IgD-negative memory B cell (primary cell): ENCODE measurements at regions not wholly inside any gene's neighbourhood (a gene's known extent, or its start where the extent isn't known, plus 50 kb on each side); places are given as distances from the start of the nearest gene placed in this dataset.

Experiments used
- H3K27ac Mint-ChIP-seq, 3 donors: one replicate each; pipeline ENCODE4 v1.8.0; 2020 to 2022; ENCODE audit warnings: mild to moderate bottlenecking in 3 of 3, mixed read lengths in 3 of 3, moderate library complexity in 1 of 3
- H3K27me3 Mint-ChIP-seq: one replicate; pipeline ENCODE4 v1.8.0; 2021; ENCODE audit warnings: mixed read lengths
- H3K36me3 Mint-ChIP-seq: one replicate; pipeline ENCODE4 v1.8.0; 2020; ENCODE audit warnings: mild to moderate bottlenecking, mixed read lengths
- H3K4me1 Mint-ChIP-seq, 3 donors: one replicate each; pipeline ENCODE4 v1.8.0; 2020 to 2022; ENCODE audit warnings: mixed read lengths in 3 of 3, mild to moderate bottlenecking in 1 of 3
- H3K4me3 Mint-ChIP-seq, 4 donors: one replicate each; pipeline ENCODE4 v1.8.0; 2020 to 2022; ENCODE audit warnings: mild to moderate bottlenecking in 4 of 4, mixed read lengths in 4 of 4, moderate library complexity in 3 of 4
- H3K9me3 Mint-ChIP-seq, 3 donors: one replicate each; pipeline ENCODE4 v1.8.0; 2020 to 2021; ENCODE audit warnings: mixed read lengths in 3 of 3, mild to moderate bottlenecking in 1 of 3

DNA sequence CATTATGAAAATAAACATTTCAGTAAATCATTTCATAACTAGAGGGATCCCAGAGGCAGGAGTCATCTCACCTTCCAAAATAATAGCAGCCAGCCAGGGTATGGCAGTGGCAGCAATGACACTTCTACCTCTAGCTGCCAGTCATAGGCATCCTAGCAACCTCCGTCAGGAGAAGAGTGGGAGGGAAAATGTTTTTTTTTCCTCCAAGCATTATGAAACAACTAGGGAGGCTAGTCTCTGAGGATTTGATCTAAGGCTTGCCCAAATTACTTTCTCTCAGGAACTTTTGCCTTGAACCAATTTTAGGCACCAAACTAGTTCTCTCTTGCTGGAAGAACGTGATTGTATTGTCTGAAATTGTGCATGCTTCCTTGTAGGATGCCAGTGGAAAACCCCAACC lies 208.7 kb upstream of the PREP start:
- H3K9me3 Mint-ChIP-seq = peaks cover 2 to 10% (median 2%) of the 10 kb centered on the region in 3 donors
- H3K4me1 Mint-ChIP-seq = no peaks in the 10 kb centered on the region
- H3K36me3 Mint-ChIP-seq = no peaks in the 10 kb centered on the region
- H3K27me3 Mint-ChIP-seq = no peaks in the 10 kb centered on the region
- H3K4me3 Mint-ChIP-seq = no peak overlapping the region
- H3K27ac Mint-ChIP-seq = no peak overlapping the region

DNA sequence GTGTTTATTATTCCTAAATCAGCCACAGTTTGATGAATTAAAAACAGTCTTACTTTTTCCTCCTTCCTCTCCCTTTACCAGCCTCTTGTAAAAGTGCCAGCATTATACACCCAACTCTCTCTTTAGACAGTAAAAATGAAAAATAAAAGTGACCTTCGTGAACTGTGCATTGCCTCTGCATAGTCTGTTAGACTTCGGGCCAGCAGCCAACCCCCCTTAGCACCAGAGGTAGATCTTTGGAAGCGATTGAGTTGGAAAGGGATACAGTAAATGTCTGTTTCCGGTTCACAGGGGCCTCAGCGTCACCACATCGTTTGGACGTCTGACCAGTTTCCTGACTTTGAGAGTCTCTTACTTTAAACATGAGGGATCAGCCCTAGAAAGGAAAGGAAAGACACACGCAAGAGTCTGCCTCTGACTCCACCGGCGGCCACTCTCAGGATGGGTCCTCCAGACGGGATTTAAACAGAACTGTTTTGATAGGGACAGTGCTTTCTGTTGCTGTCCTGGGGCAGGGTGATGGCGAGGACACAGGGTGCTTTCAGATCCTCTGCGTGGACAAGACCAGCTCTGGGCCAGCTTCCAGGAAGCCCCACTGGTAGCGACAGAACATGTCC lies 206.6 kb upstream of the PREP start:
- Mint-ChIP-seq H3K27me3 (no peaks in the 10 kb centered on the region), H3K36me3 (peaks cover 4% of the 10 kb centered on the region), H3K9me3 (peaks cover 3 to 8% (median 3%) of the 10 kb centered on the region in 3 donors), H3K4me1 (no peaks in the 10 kb centered on the region), H3K27ac (no peak overlapping the region), H3K4me3 (no peak overlapping the region)

DNA sequence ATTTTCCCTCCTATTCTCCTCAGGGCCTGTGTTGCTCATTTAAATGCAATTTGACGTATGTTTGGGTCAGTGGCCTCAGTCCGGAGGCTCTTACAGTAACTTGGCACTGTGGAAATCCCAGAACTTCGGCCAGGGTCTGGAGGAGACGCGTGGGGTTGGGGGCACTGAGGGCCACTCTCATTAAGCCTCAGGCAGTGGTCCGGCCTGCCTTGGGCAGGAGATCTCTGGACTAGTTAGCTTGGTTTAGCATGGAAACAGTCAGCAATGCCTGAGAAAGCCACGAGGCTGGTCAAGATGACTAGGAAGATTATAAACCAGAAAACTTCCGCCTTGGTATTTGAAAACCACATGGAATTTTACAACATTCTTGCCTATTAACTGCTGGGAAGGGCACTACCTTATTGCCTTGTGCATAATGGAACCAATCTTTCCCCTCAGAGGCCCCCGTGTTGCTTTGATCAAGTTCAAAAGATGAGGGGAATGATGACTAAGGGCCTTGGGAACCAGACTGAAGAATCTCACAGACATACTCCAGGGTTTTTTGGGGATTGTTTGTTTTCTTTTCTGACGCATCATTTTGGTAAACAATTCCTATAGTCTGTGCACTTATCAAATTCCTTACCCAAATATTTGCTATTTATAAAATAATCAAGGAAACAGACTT lies 206.0 kb upstream of the PREP start:
- H3K36me3 Mint-ChIP-seq = peaks cover 4% of the 10 kb centered on the region

DNA sequence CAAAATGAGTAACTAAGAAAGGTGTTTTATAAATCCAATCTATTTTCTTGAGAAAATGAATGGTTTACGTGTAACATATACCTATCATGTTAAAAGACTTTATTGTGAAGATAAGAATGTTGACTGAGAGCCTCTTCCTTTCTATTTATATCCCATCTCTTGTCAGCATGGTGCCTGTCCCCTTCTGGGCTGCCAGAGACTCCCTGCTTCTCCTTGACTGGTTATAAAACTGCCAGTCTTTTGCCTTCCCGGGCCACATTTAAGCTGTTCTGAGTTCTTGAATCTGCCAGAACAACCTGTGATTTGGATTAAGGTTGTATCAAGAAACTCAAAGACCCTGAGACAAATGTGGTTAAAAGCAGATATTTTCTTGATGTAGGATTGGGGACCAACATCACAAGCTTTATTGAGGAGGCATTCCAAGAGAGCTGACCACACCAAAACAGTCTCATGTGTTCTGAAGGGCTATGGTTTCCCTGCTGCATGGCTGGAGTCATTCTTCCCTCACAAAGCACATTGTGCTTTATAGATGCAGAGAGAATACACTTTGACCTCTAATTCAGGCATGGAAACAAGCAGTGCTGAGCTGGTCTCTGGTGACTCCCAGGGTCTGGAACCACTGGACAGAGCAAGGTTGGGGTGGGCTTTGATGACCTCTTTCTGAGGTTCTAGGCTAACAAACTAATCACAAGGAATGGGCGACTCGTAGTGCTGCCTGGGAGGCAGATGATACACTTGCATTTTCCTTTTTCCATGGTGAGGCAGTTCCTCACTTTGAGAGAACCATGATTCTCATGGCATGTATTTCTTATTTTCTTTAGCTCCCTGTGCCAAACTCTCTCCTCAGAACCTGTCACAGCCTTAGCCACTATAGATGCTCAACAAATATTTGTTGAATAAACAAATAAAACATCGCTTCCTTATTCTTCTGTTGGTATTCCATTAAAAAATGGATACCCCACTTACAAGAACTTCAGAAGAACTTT lies 205.0 kb upstream of the PREP start:
- peaks cover 0 to 8% (median 1%) of the 10 kb centered on the region in 3 donors for H3K9me3 Mint-ChIP-seq
- no peak overlapping the region for H3K27ac Mint-ChIP-seq
- H3K4me1 Mint-ChIP-seq = no peaks in the 10 kb centered on the region

More for the DNA sequence above, 206.0 kb upstream of the PREP start:
- no peak overlapping the region for H3K27ac Mint-ChIP-seq
- H3K4me3 Mint-ChIP-seq = no peak overlapping the region
- H3K9me3 Mint-ChIP-seq = peaks cover 0 to 8% (median 1%) of the 10 kb centered on the region in 3 donors
- H3K4me1 Mint-ChIP-seq = no peaks in the 10 kb centered on the region
- H3K27me3 Mint-ChIP-seq = no peaks in the 10 kb centered on the region

DNA sequence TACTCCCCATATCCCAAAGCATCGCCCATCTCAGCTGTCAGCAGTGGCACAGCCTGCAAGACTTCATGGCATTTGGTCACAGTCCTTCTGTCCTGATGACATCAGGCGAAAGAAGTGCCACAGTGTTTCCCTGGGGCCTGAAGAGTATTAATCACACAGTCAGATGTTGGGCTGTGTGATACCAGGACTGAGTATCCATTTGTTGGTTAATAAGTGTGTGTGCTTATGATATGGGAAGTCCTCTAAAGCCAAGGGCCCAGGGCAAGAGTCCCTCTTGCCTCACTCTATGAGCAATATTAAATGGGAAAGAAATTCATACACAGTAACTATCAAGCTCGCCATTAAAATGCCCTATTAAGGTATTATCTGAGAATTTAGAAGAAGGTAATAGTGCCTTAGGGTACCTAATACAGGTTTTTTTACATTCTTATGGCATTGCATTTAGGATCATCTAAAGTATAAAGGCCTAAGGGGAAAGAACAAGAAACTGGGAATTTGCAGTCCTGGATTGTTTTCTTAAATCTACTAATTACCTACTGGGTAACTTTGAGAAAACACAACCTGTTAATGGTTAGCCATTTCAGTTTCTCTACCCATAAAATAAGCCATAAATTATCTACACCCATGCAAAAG lies 204.1 kb upstream of the PREP start:
- H3K27me3 Mint-ChIP-seq = no peaks in the 10 kb centered on the region
- H3K9me3 Mint-ChIP-seq = peaks cover 0 to 8% (median 1%) of the 10 kb centered on the region in 3 donors
- H3K4me3 Mint-ChIP-seq = no peak overlapping the region
- peaks cover 0 to under 1% (median under 1%) of the 10 kb centered on the region in 3 donors for H3K4me1 Mint-ChIP-seq
- peaks cover 4% of the 10 kb centered on the region for H3K36me3 Mint-ChIP-seq
- no peak overlapping the region for H3K27ac Mint-ChIP-seq

More for the DNA sequence above, 205.0 kb upstream of the PREP start:
- peaks cover 4% of the 10 kb centered on the region for H3K36me3 Mint-ChIP-seq
- H3K27me3 Mint-ChIP-seq = no peaks in the 10 kb centered on the region
- H3K4me3 Mint-ChIP-seq = no peak overlapping the region

DNA sequence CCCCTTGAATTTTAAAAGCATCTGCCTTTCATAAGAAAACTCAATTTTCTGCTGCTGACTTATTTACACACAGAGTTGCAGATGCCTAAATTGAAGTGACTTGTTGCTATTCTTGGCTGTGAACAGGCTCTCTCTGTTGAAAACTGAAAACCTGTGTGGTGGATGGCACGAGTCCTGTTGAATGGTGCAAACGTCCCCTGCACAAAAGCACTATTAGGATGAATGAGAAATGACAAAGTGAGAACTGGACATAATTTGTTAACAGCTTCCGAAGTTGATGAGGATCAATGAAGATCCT lies 201.7 kb upstream of the PREP start:
- H3K4me3 Mint-ChIP-seq = no peak overlapping the region
- H3K27ac Mint-ChIP-seq = no peak overlapping the region
- H3K36me3 Mint-ChIP-seq = peaks cover 4% of the 10 kb centered on the region

DNA sequence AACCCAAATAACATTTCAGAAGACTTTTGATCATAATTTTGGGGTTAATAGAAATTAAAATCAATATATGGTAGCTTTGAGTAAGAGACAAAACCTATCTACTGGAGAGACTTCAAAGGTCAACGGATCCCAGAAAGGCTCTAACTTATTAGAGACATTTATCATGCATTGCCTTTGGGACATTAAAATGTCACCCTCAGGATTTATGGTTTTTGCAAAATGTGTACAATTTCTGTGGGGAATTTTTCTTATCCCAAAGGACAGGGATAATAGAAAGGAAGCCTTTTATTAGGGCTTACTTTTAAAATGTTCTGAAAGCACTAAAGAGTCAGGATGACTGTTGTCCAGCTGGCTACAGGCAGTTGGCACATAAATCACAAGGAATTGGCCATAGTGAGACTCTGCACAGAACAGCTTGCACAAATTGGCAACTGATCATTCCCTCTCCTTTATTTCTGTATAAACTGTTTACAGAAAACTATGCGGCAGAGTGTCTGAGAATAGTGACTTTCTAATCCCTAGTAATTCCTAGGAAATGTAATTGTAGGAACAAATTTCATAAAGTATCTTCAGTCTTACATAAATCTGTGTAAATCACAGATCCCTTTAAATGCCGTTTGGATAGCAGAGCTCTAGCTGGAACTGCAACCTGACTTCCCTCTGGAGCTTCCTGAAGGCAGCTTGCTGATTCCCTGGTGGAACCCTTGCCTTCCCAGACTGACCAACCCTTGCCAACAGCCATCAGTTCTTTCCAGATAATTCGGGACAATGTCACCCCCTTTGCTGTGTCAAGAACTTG lies 201.1 kb upstream of the PREP start:
- H3K27ac Mint-ChIP-seq = no peak overlapping the region
- no peak overlapping the region for H3K4me3 Mint-ChIP-seq
- H3K36me3 Mint-ChIP-seq = peaks cover 4% of the 10 kb centered on the region
- H3K27me3 Mint-ChIP-seq = no peaks in the 10 kb centered on the region
- peaks cover 0 to 8% (median 7%) of the 10 kb centered on the region in 3 donors for H3K4me1 Mint-ChIP-seq
- peaks cover 0 to 8% (median 1%) of the 10 kb centered on the region in 3 donors for H3K9me3 Mint-ChIP-seq

More for the DNA sequence above, 201.7 kb upstream of the PREP start:
- peaks cover 0 to 8% (median 7%) of the 10 kb centered on the region in 3 donors for H3K4me1 Mint-ChIP-seq
- no peaks in the 10 kb centered on the region for H3K27me3 Mint-ChIP-seq
- peaks cover 0 to 8% (median 1%) of the 10 kb centered on the region in 3 donors for H3K9me3 Mint-ChIP-seq

DNA sequence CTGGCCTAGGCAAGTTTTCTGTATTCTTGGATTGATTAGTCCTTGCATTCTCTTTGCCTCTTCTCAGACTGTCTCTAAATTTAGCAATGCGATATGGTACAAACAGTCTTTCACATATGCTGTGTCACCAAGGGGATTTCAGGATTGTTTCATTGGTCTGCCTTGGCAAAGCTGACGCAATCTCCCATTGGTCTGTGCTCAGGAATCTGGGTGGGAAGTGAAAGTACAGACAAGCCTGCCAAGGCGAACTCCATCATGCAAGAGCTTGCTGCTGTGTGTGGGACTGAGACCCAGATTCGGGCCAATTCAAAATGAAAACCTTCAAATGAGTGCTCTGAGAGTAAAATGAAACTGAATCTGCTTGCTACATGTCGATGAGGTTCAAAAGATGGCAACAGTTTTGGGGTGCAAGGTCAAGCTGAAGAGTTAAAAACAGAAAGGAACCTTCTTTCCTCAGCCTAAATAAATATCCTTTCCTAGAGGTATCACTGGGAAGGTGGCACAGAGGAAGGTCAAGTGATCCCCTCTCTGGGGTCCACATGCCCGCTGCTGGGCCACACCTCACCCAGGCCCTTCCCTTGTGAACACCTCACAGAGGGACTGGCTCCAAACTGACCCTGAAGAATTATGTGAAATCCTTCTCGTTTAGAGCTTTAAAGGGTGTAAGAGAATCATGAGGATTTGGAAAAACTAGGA lies 198.8 kb upstream of the PREP start:
- peak overlapping the region in 3 of 4 donors; percentile 62 to 79 (median 65) for H3K4me3 Mint-ChIP-seq
- H3K27me3 Mint-ChIP-seq = no peaks in the 10 kb centered on the region
- H3K36me3 Mint-ChIP-seq = peaks cover 4% of the 10 kb centered on the region
- H3K9me3 Mint-ChIP-seq = peaks cover 1 to 8% (median 5%) of the 10 kb centered on the region in 3 donors
- peaks cover 0 to 8% (median 7%) of the 10 kb centered on the region in 3 donors for H3K4me1 Mint-ChIP-seq
- no peak overlapping the region for H3K27ac Mint-ChIP-seq

DNA sequence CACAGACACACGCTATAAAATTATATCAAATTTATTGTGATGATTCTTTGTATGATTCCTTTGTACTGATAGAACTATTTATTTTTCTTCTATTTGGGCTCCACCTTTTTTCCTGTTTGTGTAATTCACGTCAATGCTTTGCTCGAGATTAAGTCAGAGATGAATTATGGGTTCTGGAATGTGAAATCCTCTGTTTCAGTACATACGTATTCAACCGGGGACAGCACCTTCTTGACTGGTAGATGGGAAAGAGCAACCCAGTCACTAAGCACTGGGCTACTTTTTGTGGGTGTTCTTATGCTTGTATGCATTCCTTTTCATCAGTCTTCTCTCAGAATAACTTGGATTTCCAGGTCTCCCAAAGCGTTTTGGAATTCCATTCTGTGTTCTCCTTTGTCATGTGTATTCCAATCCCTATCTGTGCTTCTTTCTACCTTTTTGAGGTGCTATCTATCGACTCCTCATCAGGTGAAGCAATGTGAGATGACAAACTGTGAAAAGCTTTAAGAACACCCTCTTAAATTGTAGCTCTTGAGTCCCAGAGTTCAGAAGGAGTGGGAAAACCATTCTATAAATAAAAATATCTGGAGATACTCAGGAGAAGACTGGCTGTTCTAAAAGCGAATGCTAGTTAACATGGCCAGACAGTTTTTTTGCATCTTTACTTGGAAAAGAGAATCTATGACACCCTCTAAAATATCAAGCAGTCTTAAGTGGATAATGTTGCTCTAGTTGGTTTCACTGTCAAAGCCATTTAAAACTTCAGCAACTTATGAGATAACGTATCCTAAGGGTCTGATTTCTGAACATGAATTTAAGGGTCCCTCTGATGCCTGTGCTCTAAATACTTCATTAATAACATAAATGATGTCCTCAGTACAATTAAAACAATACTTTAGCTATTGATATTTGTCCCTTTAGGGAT lies 197.7 kb upstream of the PREP start:
- Mint-ChIP-seq H3K27me3 (no peaks in the 10 kb centered on the region), H3K4me3 (no peak overlapping the region), H3K27ac (no peak overlapping the region), H3K4me1 (peaks cover 0 to 8% (median 7%) of the 10 kb centered on the region in 3 donors), H3K9me3 (peaks cover 0 to 5% (median 3%) of the 10 kb centered on the region in 3 donors), H3K36me3 (peaks cover 4% of the 10 kb centered on the region)

DNA sequence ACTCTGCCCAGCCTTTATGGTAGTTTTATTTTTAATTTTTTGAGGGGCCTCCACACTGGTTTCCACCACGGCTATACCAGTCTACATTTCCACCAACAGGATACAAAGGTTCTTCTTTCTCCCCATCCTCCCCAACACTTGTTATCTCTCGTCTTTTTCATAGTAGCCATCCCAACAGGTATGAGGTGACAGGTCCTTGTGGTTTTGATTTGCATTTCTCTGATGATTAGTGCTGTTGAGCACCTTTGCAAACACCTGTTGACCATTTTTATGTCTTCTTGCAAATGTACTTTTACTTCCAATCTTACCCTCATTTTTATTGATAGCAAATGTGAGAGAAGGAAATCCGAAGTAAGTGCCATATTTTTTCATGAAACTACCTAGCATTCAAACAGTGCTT lies 195.4 kb upstream of the PREP start:
- H3K27ac Mint-ChIP-seq = no peak overlapping the region

DNA sequence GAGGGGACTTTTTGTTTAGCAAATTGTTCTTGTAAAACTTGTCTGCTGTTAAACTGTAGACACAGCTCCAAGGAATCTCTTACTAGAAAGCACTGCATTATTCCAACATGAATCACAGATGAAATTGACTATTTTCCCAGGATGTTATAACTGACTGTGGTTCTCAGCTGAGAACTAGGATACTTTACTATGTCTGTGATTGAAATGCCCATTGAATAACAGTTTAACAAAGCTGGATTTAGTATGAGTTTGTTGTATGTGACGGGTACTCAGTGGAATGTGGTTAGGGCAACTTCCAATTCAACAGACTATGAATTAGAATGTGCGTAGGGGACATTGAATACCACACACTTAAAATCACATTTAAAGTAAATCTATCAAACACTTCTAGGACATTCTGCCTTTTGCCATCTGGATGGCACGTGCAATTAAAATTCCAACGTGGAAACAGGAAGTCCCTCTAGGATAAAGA lies 193.4 kb upstream of the PREP start:
- H3K4me3 Mint-ChIP-seq = no peak overlapping the region
- H3K4me1 Mint-ChIP-seq = peaks cover under 1 to 3% (median 2%) of the 10 kb centered on the region in 3 donors
- peaks cover 0 to 5% (median 0%) of the 10 kb centered on the region in 3 donors for H3K9me3 Mint-ChIP-seq
- no peak overlapping the region for H3K27ac Mint-ChIP-seq
- no peaks in the 10 kb centered on the region for H3K36me3 Mint-ChIP-seq
- no peaks in the 10 kb centered on the region for H3K27me3 Mint-ChIP-seq

More for the DNA sequence above, 195.4 kb upstream of the PREP start:
- peaks cover 0 to 5% (median 0%) of the 10 kb centered on the region in 3 donors for H3K9me3 Mint-ChIP-seq
- H3K4me3 Mint-ChIP-seq = no peak overlapping the region
- no peaks in the 10 kb centered on the region for H3K36me3 Mint-ChIP-seq
- H3K27me3 Mint-ChIP-seq = no peaks in the 10 kb centered on the region
- peaks cover 0 to 8% (median 7%) of the 10 kb centered on the region in 3 donors for H3K4me1 Mint-ChIP-seq

DNA sequence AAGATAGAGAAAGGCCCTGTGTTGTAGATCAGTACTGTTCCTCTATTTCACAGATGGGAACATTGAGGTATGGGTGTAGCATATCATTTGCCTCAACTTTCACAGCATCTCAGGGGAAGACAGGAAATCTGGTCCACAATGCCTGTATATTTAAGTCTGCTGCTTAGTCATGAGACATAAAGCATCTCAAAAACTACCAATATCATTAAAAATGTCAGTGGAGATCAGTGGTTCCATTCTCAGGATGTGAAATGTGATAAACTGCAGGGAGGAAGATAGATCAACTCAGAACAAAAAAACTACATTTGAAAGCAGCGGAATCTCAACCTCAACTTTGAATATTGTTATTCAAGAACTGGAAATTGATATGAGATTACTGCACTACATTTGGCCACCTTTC lies 192.9 kb upstream of the PREP start:
- peaks cover 5 to 7% (median 7%) of the 10 kb centered on the region in 3 donors for H3K4me1 Mint-ChIP-seq

More for the DNA sequence above, 192.9 kb upstream of the PREP start:
- peaks cover 0 to 5% (median 0%) of the 10 kb centered on the region in 3 donors for H3K9me3 Mint-ChIP-seq
- H3K27me3 Mint-ChIP-seq = no peaks in the 10 kb centered on the region
- H3K36me3 Mint-ChIP-seq = no peaks in the 10 kb centered on the region
- H3K4me3 Mint-ChIP-seq = no peak overlapping the region
- H3K27ac Mint-ChIP-seq = no peak overlapping the region
